Smooth muscle cell of the brain vasculature (primary cell): ENCODE measurements at regions not wholly inside any gene's neighbourhood (a gene's known extent, or its start where the extent isn't known, plus 50 kb on each side); places are given as distances from the start of the nearest gene placed in this dataset.
A peak's percentile ranks its signal among the peaks of the same experiment; 100 is the strongest.
"Not testable (repeated sequence)": the region's sequence is repeated elsewhere in the genome, so short reads cannot be mapped to it uniquely, and the experiment has no call there.

Experiments
- DNase-seq: peaks from one replicate; pipeline ENCODE4 v3.0.0-alpha.2; 2012; ENCODE audit warnings: low read depth, low spot score

DNA sequence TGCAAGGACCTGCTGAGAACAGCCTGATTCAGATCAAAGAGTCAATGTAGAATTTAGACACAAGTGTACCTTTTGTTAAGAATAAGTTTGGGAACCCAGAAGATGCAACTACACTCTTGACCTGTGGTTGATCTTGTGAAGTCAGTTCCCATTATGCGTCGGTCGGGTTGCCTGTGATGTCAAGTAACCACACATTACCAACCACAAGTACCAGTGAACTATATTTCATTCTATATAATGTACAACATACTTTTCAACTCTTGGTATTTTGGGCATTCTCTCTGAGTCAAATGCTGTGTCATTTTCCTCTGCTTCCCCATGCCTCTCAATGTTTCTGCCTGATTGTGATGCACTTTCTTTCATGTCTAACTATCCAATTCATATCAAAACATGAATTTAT lies 426.2 kb downstream of the ETV1 start:
- DNase-seq, result no peak

DNA sequence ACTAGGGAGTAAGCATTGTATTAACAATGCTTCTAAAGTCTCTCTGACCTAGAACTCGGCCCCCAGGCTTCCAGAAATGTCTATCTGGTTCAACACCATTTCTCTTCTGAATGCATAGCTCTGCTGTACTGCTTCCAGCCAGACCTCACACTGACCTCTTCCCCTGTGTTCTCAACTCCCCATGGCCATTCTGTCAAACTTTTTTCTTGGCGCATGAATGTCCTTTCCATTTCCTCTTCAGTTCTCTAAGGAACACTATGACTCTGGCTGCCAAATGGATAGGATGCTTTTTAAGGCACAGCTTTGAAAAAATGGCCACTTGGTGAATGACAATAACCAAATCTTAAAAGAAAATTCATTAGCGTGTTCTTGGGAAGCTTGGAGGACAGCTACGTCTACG lies 425.8 kb downstream of the ETV1 start:
- no peak for DNase-seq

DNA sequence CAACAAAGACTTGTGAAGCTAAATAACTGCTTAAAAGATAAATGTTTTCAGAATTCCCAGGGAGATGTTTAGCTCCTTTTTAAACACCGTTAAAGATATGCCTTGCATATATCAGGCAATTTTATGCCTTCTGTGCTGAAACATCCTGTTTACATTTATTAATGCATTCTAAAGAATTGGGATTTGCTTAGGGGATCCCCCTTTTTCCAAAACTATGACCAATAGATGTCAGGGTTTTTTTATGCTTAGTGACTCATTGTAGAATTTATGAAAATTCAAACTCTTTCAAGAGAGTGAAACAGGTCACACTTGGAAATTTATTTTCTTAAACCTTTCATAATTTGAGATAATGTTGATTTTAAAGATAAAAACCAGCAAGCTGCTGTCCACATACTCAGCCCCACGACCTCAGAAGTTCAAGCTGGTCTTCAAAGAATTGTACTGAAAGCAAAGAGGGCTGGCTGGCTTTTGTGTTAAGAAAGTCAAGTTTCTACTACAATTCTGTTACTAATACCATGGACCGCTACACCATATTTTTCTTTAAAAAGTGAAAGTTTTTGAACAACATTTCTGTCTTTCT lies 411.8 kb downstream of the ETV1 start:
- no peak for DNase-seq

DNA sequence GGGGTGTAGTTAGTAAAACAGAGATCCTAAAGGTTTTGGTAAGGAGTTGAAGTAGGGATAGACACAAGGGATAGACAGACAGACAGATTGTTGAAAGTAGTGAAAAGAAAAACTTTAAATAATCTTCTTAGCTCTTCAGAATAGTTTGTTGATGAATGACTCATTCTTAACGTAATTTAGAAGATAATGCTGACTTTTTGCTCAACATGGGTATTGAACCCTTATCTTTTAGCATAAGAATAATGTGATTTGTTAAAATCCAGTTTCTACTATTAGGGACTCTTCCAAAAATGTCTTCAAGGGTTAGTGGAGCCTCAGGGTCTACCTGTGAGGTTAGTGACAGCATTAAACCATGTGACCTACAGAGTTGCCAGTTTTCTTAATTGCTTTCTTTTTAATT lies 411.2 kb downstream of the ETV1 start:
- DNase-seq, result no peak

DNA sequence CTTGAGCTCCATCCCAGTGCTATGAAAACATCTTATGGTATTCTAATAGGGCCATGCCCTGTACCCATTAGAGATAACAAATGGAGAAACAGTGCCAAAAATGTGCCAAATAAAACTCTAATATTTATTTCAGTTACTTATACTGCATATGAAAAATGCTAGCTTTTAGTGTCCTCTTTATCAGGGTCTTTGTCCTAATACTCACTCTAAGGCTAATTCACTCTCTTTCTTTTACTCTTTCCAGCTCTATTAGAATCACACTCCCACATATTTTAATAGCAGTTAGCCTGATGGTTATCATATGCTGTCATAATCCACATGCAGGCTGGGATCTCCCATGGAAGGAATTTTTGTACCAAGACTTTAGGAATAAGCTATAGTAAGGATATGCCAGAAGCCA lies 408.4 kb downstream of the ETV1 start:
- DNase-seq, result no peak

DNA sequence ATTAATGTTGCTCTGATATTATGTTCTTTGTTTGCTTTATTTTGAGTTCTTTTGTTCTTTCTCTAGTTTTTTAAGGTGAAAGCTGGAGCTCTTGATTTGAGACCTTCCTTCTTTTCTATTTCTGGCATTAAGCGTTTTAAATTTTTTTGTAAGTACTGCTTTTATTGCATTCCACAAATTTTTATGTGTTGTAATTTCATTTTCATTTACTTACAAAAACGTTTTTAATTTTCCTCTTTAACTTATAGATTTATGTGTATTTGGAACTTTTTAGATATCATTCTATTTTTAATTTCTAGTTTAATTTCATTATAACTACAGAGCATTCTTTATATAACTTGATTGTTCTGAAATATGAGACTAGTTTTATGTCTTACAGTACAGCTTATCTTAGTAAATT lies 395.6 kb downstream of the ETV1 start:
- DNase-seq, result no peak

DNA sequence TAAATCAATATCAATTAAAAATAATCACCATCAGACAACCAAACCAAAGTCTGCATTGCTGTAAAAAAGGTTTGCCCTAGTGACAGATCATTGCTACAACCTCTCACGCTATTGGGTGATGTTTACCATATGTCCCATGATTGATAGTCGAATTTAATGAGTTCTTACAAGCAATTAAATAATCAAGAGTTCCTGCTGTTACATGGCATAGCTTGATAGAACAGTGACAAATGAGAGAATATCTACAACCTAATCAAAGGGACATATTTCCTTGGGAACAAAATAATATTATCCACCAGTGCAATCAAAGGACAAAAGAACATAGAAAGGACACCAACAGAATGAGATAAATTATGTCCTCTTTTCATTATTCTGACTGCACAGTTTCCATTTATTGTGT lies 387.4 kb downstream of the ETV1 start:
- no peak for DNase-seq

DNA sequence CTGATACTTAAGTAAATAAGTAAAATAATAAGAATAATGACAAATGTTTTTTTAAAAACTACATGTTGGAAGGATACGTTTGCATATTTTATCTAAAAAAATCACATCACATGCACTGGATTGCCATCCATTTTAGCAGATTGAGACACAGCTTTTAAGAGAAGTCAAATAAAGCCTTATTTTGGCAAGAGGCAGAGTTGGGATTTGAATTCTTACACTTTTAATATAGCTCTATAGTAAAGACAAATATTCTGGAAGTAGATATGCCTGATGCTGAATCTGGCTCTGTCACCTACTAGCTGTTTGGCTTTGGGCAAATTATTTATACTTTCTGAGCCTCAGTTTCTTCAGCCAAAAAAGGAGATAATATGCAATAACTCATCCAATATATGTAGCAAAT lies 386.4 kb downstream of the ETV1 start:
- no peak for DNase-seq

DNA sequence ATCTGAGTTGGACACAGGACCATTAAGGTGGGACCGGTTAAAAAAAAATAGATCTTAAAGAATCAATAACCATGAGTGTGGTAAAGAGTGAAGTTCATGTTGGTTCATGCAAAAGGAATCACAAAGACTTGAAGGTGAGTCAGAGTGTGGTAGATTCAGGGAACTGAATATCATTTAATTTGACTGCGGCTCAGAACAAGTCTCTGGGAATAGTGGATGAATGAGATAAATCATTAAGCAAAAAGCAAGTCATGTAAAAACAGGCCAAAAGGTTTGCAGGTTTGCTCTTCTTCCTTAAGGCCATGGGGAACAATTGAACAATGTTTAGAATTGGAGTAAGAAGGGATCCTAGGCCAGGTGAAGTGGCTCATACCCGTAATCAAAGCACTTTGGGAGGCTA lies 385.8 kb downstream of the ETV1 start:
- DNase-seq, result no peak

DNA sequence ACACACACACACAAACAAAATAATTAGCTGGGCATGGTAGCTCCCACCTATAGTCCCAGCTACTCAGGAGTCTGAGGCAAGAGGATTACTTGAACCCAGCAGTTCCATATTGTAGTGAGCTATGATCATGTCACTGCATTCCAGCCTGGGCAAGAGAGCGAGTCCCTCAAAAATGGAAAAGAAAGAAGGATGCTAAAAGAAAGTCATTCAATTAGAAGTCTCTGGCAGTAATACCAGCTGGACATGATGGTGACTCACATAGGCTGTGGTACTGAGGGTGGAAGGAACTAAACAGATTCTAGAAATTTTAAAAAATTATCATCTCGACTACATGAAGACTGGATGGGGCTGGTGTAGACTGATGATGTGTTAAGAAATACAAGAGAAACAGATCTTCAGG lies 385.3 kb downstream of the ETV1 start:
- no peak for DNase-seq

DNA sequence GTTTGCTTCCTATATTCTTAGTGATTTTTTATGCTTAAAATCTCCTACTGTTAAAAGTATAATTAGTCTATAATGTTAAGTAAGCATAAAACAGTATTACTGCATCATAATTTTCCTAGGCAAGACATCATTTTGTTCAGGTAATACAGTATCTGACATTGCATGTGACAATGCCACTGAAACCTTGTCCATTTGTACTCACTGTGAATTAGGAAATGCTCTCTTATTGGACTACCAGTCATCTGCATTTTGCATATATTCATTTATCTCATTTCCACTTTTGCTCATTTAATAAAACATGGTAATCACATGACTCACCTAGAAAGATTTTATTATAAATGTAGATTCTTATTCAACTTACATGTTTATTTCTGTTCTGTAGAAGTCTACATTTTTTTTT lies 379.1 kb downstream of the ETV1 start:
- DNase-seq, result no peak

DNA sequence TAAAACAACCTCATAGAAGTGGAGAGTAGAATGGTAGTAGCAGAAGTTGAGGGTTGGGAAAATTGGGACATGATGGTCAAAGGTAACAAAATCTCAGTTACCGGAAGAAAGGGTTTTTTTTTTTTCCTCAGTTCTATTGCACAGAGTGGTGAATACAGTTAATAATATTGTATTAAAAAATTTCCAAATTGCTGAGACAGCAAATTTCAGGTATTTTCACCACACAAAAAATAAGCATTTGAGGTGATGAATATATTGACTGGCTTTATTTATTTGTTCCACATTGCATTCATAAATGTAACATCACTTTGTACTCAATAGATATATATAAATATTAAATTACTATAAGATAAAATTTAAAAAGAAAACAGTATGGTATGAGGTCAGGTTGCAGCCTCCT lies 373.8 kb downstream of the ETV1 start:
- DNase-seq, result no peak

DNA sequence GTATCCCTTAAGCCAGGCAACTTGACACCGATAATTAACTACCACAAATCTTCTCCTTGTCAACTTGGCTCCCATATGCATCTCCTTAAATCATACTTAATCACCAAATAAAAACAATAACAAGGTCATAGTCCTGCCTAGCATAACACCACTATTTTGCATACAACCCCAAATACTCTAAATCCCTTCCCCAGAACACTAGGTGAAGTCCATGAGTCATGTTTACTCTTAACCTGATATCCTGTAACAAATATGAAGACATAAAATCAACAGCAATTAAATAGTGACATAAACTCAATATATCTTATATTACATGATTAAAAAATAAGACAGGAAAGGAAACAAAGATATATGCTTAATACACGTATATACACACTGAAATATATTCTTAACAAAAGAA lies 362.0 kb downstream of the ETV1 start:
- no peak for DNase-seq

DNA sequence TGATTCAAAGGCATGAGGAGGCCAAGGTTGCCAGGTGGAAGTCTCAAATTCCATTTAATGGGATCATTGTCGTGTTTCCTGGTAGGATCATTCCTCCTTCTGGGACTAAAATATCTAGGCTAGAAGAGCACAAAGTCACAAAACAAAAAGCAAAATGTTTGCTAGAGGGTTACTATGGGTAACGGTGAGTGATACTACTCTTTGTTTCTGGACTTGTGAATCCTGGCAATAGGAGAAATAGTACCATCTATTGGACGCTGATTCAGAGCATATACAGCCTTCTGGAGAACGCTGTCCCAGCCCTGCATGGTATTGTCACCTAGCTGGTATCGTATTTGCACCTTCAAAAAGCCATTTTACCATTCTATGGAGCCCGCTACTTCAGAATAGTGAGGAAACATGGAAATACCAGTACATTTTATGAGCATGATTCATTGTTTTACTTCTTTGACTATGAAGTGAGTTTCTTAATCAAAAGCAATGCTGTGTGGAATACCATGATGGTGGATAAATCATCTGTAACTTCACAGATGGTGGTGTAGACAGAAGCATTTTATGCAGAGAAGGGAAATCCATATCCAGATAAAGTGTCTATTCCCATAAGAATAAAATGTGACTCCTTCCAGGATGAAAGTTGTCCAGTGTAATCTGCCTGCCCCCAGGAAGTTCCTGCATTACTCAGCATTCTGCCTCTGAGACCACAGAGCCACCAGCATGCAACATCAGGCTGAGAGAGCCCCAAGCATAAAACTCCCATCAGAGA lies 361.0 kb downstream of the ETV1 start:
- no peak for DNase-seq

DNA sequence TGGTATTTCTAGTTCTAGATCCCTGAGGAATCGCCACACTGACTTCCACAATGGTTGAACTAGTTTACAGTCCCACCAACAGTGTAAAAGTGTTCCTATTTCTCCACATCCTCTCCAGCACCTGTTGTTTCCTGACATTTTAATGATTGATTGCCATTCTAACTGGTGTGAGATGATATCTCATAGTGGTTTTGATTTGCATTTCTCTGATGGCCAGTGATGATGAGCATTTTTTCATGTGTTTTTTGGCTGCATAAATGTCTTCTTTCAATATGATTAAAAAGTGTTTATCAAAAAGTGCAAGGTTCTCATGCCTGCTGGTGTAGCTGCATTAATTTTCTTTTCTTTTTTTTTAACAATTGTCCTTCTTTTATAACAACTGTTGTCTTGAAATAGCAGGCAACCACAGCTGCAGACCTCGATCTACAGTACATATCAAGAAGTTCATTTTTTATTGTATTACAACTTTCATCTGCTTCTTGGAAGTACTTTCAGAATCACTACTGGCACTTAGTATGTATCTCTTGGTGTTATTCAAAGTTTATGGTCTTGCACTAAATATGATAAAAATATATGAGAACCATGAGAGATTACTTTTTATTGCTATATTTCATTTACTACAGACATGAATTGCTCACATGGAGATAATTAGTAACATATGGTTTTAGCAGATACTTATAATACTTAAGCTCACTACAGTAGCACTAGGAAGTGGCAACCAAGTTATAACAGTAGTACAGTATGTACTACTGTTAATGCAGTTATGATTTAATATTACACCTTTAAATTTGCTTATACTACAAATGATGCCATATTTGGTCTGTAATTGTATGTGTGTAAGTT lies 358.0 kb downstream of the ETV1 start:
- DNase-seq, result not testable (repeated sequence)

DNA sequence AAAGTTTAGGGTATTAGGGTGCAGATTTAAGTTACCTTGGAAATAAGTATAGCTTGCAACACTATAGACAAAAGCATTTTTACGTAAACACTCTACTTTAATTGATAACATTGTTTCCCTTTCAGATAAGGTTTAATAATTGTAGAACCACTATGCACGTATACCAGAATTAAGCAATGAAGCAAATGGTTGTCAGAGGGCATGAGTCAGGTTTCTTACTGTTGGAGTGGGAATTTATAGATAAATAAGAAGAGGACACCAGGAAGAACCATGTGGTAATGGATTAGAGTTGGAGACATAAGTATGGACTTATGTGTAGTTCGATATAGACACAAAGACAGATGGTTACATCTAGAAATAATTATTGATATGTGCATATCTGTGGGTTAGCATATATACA lies 355.6 kb downstream of the ETV1 start:
- DNase-seq, result no peak

DNA sequence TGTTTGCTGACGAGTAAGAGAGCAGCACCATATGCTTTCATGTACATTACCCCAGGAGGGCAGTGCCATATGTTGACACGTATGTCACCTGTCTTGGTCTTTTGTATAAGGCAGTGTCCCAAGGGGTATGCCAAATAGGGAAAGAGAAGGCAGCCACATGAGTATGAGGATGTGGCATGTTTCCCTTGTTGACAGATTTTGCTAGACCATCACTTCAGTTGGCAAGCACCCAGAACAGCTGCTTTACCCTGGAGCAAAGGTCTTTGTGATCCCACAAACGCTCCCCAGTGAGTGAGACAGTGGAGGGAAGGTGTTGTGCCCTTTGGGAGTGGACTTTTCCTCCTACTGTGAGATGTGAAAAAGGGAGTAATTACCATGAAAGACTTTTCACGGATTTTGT lies 350.1 kb downstream of the ETV1 start:
- no peak for DNase-seq

DNA sequence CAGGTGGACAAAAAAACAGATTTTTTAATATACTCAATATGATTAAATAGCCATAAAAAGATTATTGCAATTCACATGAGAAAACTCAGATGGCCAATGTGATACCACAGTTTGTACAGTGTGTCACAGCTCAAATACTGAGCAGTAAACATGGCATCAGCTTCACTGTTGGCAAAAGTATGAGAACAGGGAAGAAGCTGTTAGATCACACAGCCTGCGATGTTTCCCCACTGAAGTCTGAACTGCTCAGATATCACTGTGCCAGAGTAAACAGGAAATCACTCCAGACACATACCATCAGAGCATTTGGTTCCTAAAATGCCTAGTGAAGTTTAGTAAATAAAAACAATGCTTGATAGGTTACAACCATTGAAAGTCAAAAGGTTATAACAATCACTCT lies 347.8 kb downstream of the ETV1 start:
- peak; percentile 29 for DNase-seq

DNA sequence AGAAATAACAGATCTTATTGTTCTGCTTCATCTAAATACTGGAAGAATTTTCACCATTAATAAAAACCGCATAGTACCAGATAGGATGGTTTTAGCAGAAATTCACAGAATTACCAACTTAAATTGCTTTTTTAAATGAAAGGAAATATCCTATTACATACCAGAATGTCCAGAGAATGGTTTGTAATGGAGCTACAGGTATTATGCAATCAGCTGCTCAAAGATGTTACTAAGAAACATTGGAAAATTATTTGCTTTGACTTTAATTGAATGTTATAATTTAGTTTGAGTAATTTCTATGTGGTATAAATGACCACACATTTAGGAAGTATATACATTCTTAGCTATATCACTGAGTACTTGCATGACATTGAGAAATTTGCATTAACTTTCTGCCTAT lies 338.3 kb downstream of the ETV1 start:
- no peak for DNase-seq

DNA sequence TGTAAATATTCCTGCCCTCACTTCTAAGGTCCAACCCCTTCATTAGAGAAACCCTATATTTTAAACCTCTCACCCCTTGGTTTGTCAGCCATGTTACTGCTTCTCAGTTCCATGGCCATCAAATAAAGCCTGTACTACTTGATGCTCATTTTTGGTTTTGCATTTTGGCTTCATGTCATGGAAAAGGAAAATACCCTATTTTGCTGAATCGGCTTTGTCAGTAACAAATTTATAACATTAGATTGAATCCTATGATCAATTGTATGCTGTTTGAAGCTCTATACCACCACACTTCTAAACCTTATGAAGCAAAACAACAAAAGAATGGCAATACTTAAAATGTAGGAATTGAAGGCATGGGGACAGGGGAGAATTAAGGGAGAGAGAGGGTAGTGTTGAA lies 333.1 kb downstream of the ETV1 start:
- DNase-seq, result no peak

DNA sequence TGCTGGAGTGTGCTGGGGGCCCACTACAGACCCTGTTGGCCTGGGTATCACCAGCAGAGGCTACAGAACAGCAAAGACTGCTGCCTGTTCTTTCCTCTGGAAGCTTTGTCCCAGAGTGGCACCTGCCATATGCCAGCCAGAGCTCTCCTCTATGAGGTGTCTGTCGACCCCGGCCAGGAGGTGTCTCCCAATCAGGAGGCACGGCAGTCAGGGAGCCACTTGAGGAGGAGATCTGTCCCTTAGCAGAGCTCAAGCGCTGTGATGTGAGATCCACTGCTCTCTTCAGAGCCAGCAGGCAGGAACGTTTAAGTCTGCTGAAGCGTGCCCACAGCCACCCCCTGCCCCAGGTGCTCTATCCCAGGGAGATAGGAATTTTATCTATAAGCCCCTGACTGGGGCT lies 316.2 kb downstream of the ETV1 start:
- DNase-seq, result no peak

DNA sequence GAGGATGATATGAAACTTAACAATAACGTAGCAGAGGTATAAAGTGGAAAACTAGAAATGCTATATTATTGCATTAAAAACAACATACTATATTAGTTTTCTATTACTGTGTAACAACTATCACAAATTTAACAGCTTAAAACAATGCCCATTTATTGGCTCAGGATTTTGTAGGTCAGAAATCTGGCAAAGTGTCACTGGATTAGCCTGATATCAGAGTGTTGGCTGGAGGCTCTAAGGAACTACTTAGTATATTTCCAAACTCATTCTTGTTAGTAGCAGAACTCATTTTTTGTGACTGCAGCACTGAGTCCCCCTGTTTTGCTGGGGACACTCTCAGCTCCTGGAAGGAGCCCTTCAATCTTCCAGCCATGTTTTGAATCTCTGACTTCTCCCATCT lies 306.8 kb downstream of the ETV1 start:
- DNase-seq, result no peak

DNA sequence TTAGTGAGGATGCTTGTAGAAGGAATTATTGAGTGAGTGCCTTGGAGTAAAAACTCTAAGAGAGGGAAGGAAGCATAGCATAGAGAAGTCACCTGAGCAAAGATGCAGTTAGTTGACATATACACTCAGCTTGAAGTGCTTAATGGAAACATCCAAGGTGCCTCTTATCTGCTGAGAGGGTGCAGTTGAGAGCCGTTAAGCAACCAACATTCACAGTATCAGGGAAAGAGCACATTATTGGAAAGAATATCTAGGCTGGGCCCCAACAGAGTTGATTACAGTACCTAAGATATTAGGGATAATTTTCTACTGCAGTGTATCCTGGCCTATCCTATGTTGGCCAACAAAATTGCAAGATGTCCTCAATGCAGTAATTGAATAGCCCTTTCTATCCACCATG lies 302.0 kb downstream of the ETV1 start:
- no peak for DNase-seq
